ENCODE measurements at regions not wholly inside any gene's neighbourhood (a gene's known extent, or its start where the extent isn't known, plus 50 kb on each side); places are given as distances from the start of the nearest gene placed in this dataset.

DNA sequence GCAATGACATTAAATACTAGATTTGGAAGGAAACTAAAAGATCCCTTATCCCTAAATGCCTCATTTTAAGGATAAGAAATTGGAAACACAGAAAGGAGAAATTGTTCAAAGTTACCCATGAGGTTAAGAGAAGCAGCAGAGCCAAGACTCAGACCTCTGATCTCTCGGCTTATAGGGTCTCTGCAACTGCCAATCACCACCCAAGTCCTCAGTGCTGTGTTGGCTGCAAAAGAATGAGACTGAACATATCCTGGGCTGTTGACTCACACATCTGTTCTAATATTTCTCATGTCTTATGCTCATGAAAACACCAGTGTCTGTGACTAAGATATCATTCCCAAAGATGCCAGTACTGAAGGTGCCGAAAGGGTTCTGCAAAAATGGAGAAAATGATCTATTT lies 153.3 kb downstream of the XPNPEP1 start:
- Histone ChIP-seq H3F3A (ENCODE audit: insufficient read depth, low read length, poor library complexity, severe bottlenecking) (no peaks in the 10 kb centered on the region), H3K9me2 (ENCODE audit: insufficient read depth, low read length) (no peaks in the 10 kb centered on the region), H3K4me3 (ENCODE audit: low read length) (no peak overlapping the region), H3K4me2 (ENCODE audit: low read length) (no peak overlapping the region), H3K36me3 (ENCODE audit: insufficient read depth, low read length) (no peaks in the 10 kb centered on the region), H3K27me3 (ENCODE audit: insufficient read depth, low read depth, low read length) (no peaks in the 10 kb centered on the region), H4K20me1 (ENCODE audit: insufficient read depth) (no peaks in the 10 kb centered on the region), H2AFZ (ENCODE audit: low read depth, low read length) (no peak overlapping the region), H3K9me3 (ENCODE audit: low read length) (no peaks in the 10 kb centered on the region), H3K9ac (ENCODE audit: low read length) (no peak overlapping the region), H3K79me2 (replicated peaks; ENCODE audit: insufficient read depth, low read length) (no peaks in the 10 kb centered on the region), H3K27ac (ENCODE audit: low read length) (no peak overlapping the region)
- TF ChIP-seq MXI1 (conservative IDR thresholded peaks at IDR 0.05; ENCODE audit: poor library complexity, severe bottlenecking), result no peak
- TF ChIP-seq, protein P1, sequence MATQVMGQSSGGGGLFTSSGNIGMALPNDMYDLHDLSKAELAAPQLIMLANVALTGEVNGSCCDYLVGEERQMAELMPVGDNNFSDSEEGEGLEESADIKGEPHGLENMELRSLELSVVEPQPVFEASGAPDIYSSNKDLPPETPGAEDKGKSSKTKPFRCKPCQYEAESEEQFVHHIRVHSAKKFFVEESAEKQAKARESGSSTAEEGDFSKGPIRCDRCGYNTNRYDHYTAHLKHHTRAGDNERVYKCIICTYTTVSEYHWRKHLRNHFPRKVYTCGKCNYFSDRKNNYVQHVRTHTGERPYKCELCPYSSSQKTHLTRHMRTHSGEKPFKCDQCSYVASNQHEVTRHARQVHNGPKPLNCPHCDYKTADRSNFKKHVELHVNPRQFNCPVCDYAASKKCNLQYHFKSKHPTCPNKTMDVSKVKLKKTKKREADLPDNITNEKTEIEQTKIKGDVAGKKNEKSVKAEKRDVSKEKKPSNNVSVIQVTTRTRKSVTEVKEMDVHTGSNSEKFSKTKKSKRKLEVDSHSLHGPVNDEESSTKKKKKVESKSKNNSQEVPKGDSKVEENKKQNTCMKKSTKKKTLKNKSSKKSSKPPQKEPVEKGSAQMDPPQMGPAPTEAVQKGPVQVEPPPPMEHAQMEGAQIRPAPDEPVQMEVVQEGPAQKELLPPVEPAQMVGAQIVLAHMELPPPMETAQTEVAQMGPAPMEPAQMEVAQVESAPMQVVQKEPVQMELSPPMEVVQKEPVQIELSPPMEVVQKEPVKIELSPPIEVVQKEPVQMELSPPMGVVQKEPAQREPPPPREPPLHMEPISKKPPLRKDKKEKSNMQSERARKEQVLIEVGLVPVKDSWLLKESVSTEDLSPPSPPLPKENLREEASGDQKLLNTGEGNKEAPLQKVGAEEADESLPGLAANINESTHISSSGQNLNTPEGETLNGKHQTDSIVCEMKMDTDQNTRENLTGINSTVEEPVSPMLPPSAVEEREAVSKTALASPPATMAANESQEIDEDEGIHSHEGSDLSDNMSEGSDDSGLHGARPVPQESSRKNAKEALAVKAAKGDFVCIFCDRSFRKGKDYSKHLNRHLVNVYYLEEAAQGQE (IDR thresholded peaks at IDR 0.05; ENCODE audit: borderline replicate concordance), result no peak
- TF ChIP-seq, protein P2, sequence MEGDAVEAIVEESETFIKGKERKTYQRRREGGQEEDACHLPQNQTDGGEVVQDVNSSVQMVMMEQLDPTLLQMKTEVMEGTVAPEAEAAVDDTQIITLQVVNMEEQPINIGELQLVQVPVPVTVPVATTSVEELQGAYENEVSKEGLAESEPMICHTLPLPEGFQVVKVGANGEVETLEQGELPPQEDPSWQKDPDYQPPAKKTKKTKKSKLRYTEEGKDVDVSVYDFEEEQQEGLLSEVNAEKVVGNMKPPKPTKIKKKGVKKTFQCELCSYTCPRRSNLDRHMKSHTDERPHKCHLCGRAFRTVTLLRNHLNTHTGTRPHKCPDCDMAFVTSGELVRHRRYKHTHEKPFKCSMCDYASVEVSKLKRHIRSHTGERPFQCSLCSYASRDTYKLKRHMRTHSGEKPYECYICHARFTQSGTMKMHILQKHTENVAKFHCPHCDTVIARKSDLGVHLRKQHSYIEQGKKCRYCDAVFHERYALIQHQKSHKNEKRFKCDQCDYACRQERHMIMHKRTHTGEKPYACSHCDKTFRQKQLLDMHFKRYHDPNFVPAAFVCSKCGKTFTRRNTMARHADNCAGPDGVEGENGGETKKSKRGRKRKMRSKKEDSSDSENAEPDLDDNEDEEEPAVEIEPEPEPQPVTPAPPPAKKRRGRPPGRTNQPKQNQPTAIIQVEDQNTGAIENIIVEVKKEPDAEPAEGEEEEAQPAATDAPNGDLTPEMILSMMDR (IDR thresholded peaks at IDR 0.05; ENCODE audit: poor library complexity, severe bottlenecking), result no peak
- TF ChIP-seq EZH2 (IDR thresholded peaks at IDR 0.05; ENCODE audit: borderline replicate concordance, insufficient read depth, low read length, poor library complexity, severe bottlenecking), result no peak
- TF ChIP-seq RAD21 (conservative IDR thresholded peaks at IDR 0.05), result no peak
- no peak for TF ChIP-seq POLR2AphosphoS5 (IDR thresholded peaks at IDR 0.05)
- no peak for TF ChIP-seq SMC3 (conservative IDR thresholded peaks at IDR 0.05; ENCODE audit: poor library complexity)

DNA sequence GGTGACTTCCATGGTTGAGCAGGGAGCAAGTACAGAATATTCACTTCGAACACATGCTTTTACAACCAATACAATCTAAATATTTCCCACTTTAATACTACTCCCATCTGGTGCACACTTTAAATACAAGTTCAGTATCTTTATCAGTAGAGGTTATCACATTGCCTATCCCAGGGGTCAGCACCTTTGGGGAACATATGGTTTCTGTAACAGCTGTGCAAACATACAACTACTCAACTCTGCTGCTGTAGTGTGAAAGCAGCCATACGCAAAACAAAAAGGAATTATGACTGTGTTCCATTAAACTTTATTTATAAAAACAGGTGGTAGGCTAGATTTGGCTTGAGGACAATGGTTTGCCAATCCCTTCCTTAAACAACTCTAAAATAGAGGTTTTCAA lies 157.5 kb downstream of the XPNPEP1 start:
- no peaks in the 10 kb centered on the region for H3K79me2 ChIP-seq (replicated peaks; ENCODE audit: insufficient read depth, low read length)
- H3K36me3 ChIP-seq (ENCODE audit: insufficient read depth, low read length), result no peaks in the 10 kb centered on the region
- H3K27ac ChIP-seq (ENCODE audit: low read length), result no peak overlapping the region
- H3K9me2 ChIP-seq (ENCODE audit: insufficient read depth, low read length), result no peaks in the 10 kb centered on the region
- no peak overlapping the region for H2AFZ ChIP-seq (ENCODE audit: low read depth, low read length)
- no peak overlapping the region for H3K4me2 ChIP-seq (ENCODE audit: low read length)
- H4K20me1 ChIP-seq (ENCODE audit: insufficient read depth), result no peaks in the 10 kb centered on the region
- H3K27me3 ChIP-seq (ENCODE audit: insufficient read depth, low read depth, low read length), result no peaks in the 10 kb centered on the region
- H3K4me3 ChIP-seq (ENCODE audit: low read length), result no peak overlapping the region
- TF ChIP-seq, protein P2 (IDR thresholded peaks at IDR 0.05; ENCODE audit: poor library complexity, severe bottlenecking), result no peak
- TF ChIP-seq POLR2AphosphoS5 (IDR thresholded peaks at IDR 0.05), result no peak
- TF ChIP-seq EP300 (conservative IDR thresholded peaks at IDR 0.05; ENCODE audit: poor library complexity, severe bottlenecking), result no peak
- TF ChIP-seq SMC3 (conservative IDR thresholded peaks at IDR 0.05; ENCODE audit: poor library complexity), result no peak
- H3F3A ChIP-seq (ENCODE audit: insufficient read depth, low read length, poor library complexity, severe bottlenecking), result no peaks in the 10 kb centered on the region
- no peaks in the 10 kb centered on the region for H3K9me3 ChIP-seq (ENCODE audit: low read length)
- no peak overlapping the region for H3K9ac ChIP-seq (ENCODE audit: low read length)
